LNCaP clone FGC (cell line): ENCODE measurements at regions not wholly inside any gene's neighbourhood (a gene's known extent, or its start where the extent isn't known, plus 50 kb on each side); places are given as distances from the start of the nearest gene placed in this dataset.

Source experiments
- DNase-seq: peaks from one replicate; pipeline ENCODE4 v3.0.0-alpha.2; 2011; ENCODE audit warnings: low read depth
- H3K4me3 ChIP-seq: 2 replicates; pipeline ENCODE4 v1.5.1; 2011; ENCODE audit warnings: mild to moderate bottlenecking, low read depth, low read length, control low read depth
- CTCF ChIP-seq: IDR thresholded peaks from 2 replicates; pipeline ENCODE4 v1.5.1; 2012; ENCODE audit warnings: mild to moderate bottlenecking; ENCODE audit not compliant: control insufficient read depth, insufficient read depth; ENCODE audit errors: extremely low read depth

GRCh38 chr3:153897025-153897723 lies 224.0 kb upstream of the ARHGEF26 start:
- no peak for DNase-seq
- no peak overlapping the region for H3K4me3 ChIP-seq
- TF ChIP-seq CTCF, result no peak

GRCh38 chr3:153897842-153898241 lies 223.3 kb upstream of the ARHGEF26 start:
- no peak overlapping the region for H3K4me3 ChIP-seq
- TF ChIP-seq CTCF, result no peak
- DNase-seq, result no peak

- no peak for DNase-seq
- no peak overlapping the region for H3K4me3 ChIP-seq
- no peak for TF ChIP-seq CTCF
Observed at GRCh38 chr3:153901152-153901551, 220.0 kb upstream of the ARHGEF26 start.

GRCh38 chr3:153901991-153902390 lies 219.2 kb upstream of the ARHGEF26 start:
- no peak for DNase-seq
- TF ChIP-seq CTCF, result no peak
- no peak overlapping the region for H3K4me3 ChIP-seq

GRCh38 chr3:153903430-153903829 lies 217.8 kb upstream of the ARHGEF26 start:
- no peak overlapping the region for H3K4me3 ChIP-seq
- DNase-seq, result no peak
- TF ChIP-seq CTCF, result no peak

GRCh38 chr3:153906366-153906765 lies 214.8 kb upstream of the ARHGEF26 start:
- TF ChIP-seq CTCF, result no peak
- no peak overlapping the region for H3K4me3 ChIP-seq
- DNase-seq, result peak; percentile 54

GRCh38 chr3:153910387-153910786 lies 210.8 kb upstream of the ARHGEF26 start:
- DNase-seq, result no peak

More at GRCh38 chr3:153910387-153910786, 210.8 kb upstream of the ARHGEF26 start:
- TF ChIP-seq CTCF, result no peak
- no peak overlapping the region for H3K4me3 ChIP-seq
